HEK293 (cell line): ENCODE measurements at regions not wholly inside any gene's neighbourhood (a gene's known extent, or its start where the extent isn't known, plus 50 kb on each side); places are given as distances from the start of the nearest gene placed in this dataset.

ENCODE experiments used
- CTCF ChIA-PET: fragments of 350-600 bp; formaldehyde crosslinking; extraction: SDS; loops from one replicate; lab custom pipeline; 2021; ENCODE audit warnings: antibody characterized with exemption; lab: Yijun Ruan, JAX
- POLR2A ChIA-PET: fragments of 300-600 bp; formaldehyde crosslinking; extraction: SDS; loops from one replicate; lab custom pipeline; 2020; ENCODE audit warnings: antibody characterized with exemption, inconsistent platforms; lab: Yijun Ruan, JAX
- H3K27ac ChIP-seq: fragments of 200-500 bp; sonication (Bioruptor generic); 2 replicates; pipeline ENCODE4 v1.5.1; 2014; ENCODE audit warnings: low read depth, low read length, control low read depth, inconsistent platforms; ENCODE audit errors: extremely low read depth
- H3K36me3 ChIP-seq, 2 experiments: fragments of 200-500 bp in 1 of 2; sonication (Bioruptor generic) in 1 of 2; 1 replicate in 1 of 2; 2 replicates in 1 of 2; pipeline ENCODE4 v1.5.1; 2014 to 2017; ENCODE audit warnings: inconsistent platforms in 2 of 2, low read length in 2 of 2; ENCODE audit not compliant: control insufficient read depth in 2 of 2, insufficient read depth in 1 of 2
- H3K4me1 ChIP-seq: fragments of 200-500 bp; sonication (Bioruptor generic); 2 replicates; pipeline ENCODE4 v1.5.1; 2014; ENCODE audit warnings: mild to moderate bottlenecking, low read length, inconsistent platforms; ENCODE audit not compliant: control insufficient read depth, insufficient read depth
- H3K4me3 ChIP-seq: 2 replicates; pipeline ENCODE4 v1.5.1; 2011; ENCODE audit warnings: low read depth, mild to moderate bottlenecking, control low read depth, low read length, moderate library complexity
- H3K9me3 ChIP-seq: fragments of 200-500 bp; sonication (Bioruptor generic); 2 replicates; pipeline ENCODE4 v1.5.1; 2014; ENCODE audit warnings: low read depth, low read length, inconsistent platforms; ENCODE audit not compliant: control insufficient read depth, insufficient read depth
- EGR2 ChIP-seq: fragments of 450-650 bp; formaldehyde crosslinking; IDR thresholded peaks from 2 replicates; pipeline ENCODE4 v1.5.1; 2016; ENCODE audit warnings: low read depth, missing biosample characterization, missing genetic modification characterization
- GLI2 ChIP-seq: fragments of 450-650 bp; formaldehyde crosslinking; IDR thresholded peaks from 2 replicates; pipeline ENCODE4; 2017; ENCODE audit warnings: missing biosample characterization, missing genetic modification characterization, low read depth, borderline replicate concordance
- HIC1 ChIP-seq: fragments of 450-650 bp; formaldehyde crosslinking; IDR thresholded peaks from 2 replicates; pipeline ENCODE4 v1.5.1; 2016; ENCODE audit warnings: missing biosample characterization, missing genetic modification characterization
- IKZF3 ChIP-seq: fragments of 450-650 bp; IDR thresholded peaks from 2 replicates; pipeline ENCODE4 v1.5.0; 2018; ENCODE audit warnings: missing biosample characterization, mild to moderate bottlenecking, missing genetic modification characterization, moderate library complexity
- SETDB1 ChIP-seq: IDR thresholded peaks from one replicate; pipeline ENCODE4 v1.6.1; 2017; ENCODE audit warnings: mild to moderate bottlenecking, low read length, moderate library complexity, mixed read lengths; ENCODE audit not compliant: insufficient read length
- ZNF140 ChIP-seq: fragments of 450-650 bp; formaldehyde crosslinking; IDR thresholded peaks from 2 replicates; pipeline ENCODE4 v1.5.1; 2016; ENCODE audit warnings: missing biosample characterization, missing genetic modification characterization
- ZNF146 ChIP-seq: fragments of 450-650 bp; formaldehyde crosslinking; IDR thresholded peaks from 2 replicates; pipeline ENCODE4 v1.5.1; 2016; ENCODE audit warnings: missing biosample characterization, missing genetic modification characterization
- ZNF184 ChIP-seq: fragments of 450-650 bp; IDR thresholded peaks from 2 replicates; pipeline ENCODE4 v1.5.1; 2018; ENCODE audit warnings: missing biosample characterization, mild to moderate bottlenecking, missing genetic modification characterization
- ZNF292 ChIP-seq: fragments of 450-650 bp; formaldehyde crosslinking; IDR thresholded peaks from 2 replicates; pipeline ENCODE4 v1.5.1; 2016; ENCODE audit warnings: low read depth, missing biosample characterization, missing genetic modification characterization, borderline replicate concordance
- ZNF394 ChIP-seq: fragments of 450-650 bp; formaldehyde crosslinking; IDR thresholded peaks from 2 replicates; pipeline ENCODE4 v1.5.1; 2016; ENCODE audit warnings: missing biosample characterization, missing genetic modification characterization, mild to moderate bottlenecking, moderate library complexity, borderline replicate concordance
- ZNF488 ChIP-seq: fragments of 450-650 bp; formaldehyde crosslinking; IDR thresholded peaks from 2 replicates; pipeline ENCODE4 v1.5.1; 2016; ENCODE audit warnings: missing biosample characterization, missing genetic modification characterization
- ZNF529 ChIP-seq: fragments of 450-650 bp; formaldehyde crosslinking; IDR thresholded peaks from 2 replicates; pipeline ENCODE4 v1.5.1; 2017; ENCODE audit warnings: missing genetic modification characterization, missing biosample characterization; ENCODE audit not compliant: insufficient replicate concordance
- ZNF544 ChIP-seq: fragments of 450-650 bp; formaldehyde crosslinking; IDR thresholded peaks from 2 replicates; pipeline ENCODE4 v1.5.0; 2017; ENCODE audit warnings: missing biosample characterization, missing genetic modification characterization
- ZNF707 ChIP-seq: fragments of 450-650 bp; formaldehyde crosslinking; IDR thresholded peaks from 2 replicates; pipeline ENCODE4 v1.5.1; 2016; ENCODE audit warnings: missing biosample characterization, missing genetic modification characterization
- ZNF776 ChIP-seq: fragments of 450-650 bp; formaldehyde crosslinking; IDR thresholded peaks from 2 replicates; pipeline ENCODE4 v1.5.0; 2017; ENCODE audit warnings: missing biosample characterization, missing genetic modification characterization, borderline replicate concordance
- ZNF777 ChIP-seq: fragments of 450-650 bp; formaldehyde crosslinking; IDR thresholded peaks from 2 replicates; pipeline ENCODE4 v1.5.1; 2017; ENCODE audit warnings: missing biosample characterization, missing genetic modification characterization, borderline replicate concordance
- ZNF785 ChIP-seq: fragments of 450-650 bp; formaldehyde crosslinking; IDR thresholded peaks from 2 replicates; pipeline ENCODE4 v1.5.1; 2016; ENCODE audit warnings: missing biosample characterization, missing genetic modification characterization
- ZSCAN18 ChIP-seq: fragments of 450-650 bp; formaldehyde crosslinking; IDR thresholded peaks from 2 replicates; pipeline ENCODE4 v1.5.1; 2016; ENCODE audit warnings: missing biosample characterization, missing genetic modification characterization
- ZSCAN23 ChIP-seq: fragments of 450-650 bp; formaldehyde crosslinking; IDR thresholded peaks from 2 replicates; pipeline ENCODE4 v1.5.1; 2016; ENCODE audit warnings: missing biosample characterization, missing genetic modification characterization
- ZXDB ChIP-seq: fragments of 450-650 bp; formaldehyde crosslinking; IDR thresholded peaks from 2 replicates; pipeline ENCODE4 v1.5.1; 2016; ENCODE audit warnings: missing biosample characterization, missing genetic modification characterization
- TF ChIP-seq, protein P1 (sequence below): fragments of 450-650 bp; formaldehyde crosslinking; IDR thresholded peaks from 2 replicates; pipeline ENCODE4 v1.5.1; 2017; ENCODE audit warnings: missing biosample characterization, missing genetic modification characterization
- TF ChIP-seq, protein P2 (sequence below): fragments of 450-650 bp; formaldehyde crosslinking; IDR thresholded peaks from 2 replicates; pipeline ENCODE4 v1.5.1; 2017; ENCODE audit warnings: missing biosample characterization, missing genetic modification characterization

DNA sequence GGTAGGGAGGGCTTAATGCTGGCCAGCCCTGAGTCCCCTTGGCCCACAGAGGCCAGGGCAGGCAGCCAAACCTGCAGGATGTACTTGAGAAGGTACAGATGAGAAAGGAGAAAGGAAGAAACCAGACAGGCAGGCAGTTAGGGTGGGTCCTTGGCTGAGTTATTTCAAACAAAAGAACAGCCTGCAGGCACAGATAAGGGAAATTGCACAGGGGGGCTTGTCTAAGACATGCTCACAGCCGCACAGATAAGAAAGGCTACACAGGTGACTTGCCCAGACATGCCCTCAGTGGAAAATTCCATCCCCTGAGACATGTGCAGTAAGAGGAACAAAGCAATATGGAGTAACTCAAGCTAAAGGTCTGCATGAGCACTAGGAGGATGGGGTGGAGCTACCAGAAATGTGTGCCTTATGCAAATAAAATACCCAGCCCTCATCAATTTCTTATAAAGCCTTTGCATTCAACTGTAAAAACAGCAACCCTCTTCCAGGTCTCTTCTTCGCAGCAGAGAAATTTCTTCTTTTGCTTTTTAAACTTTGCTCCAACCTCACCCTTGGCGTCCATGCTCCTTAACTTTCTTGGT is 158.2 kb upstream of the RGS6 start:
- ChIA-PET POLR2A (no interaction called here), CTCF (no interaction called here)
- Histone ChIP-seq H3K9me3 (no peaks in the 10 kb centered on the region; the same call in 1 of the 2 replicates), H3K36me3 (no peaks in the 10 kb centered on the region), H3K4me1 (no peaks in the 10 kb centered on the region), H3K27ac (no peak overlapping the region; the same call in 1 of the 2 replicates), H3K4me3 (no peak overlapping the region)
- TF ChIP-seq SETDB1 (peak; percentile 93), GLI2 (tag by site-specific recombination) (no peak)

- TF ChIP-seq ZNF292 (tag by site-specific recombination) (no peak), EGR2 (no peak), ZNF146 (tag by site-specific recombination) (no peak), ZNF785 (no peak), ZNF544 (tag by site-specific recombination) (no peak), ZNF777 (tag by site-specific recombination) (no peak), ZXDB (tag by site-specific recombination) (no peak), ZNF707 (tag by site-specific recombination) (no peak), ZNF140 (tag by site-specific recombination) (no peak), ZNF184 (tag by site-specific recombination) (no peak), ZNF529 (tag by site-specific recombination) (no peak)
- TF ChIP-seq, protein P1, sequence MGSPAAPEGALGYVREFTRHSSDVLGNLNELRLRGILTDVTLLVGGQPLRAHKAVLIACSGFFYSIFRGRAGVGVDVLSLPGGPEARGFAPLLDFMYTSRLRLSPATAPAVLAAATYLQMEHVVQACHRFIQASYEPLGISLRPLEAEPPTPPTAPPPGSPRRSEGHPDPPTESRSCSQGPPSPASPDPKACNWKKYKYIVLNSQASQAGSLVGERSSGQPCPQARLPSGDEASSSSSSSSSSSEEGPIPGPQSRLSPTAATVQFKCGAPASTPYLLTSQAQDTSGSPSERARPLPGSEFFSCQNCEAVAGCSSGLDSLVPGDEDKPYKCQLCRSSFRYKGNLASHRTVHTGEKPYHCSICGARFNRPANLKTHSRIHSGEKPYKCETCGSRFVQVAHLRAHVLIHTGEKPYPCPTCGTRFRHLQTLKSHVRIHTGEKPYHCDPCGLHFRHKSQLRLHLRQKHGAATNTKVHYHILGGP (tag by site-specific recombination), result no peak
- ChIA-PET POLR2A (no interaction called here), CTCF (interaction anchor here (0.9 kb wide), 1 partner anchor 79 kb away, joined by 4 read pairs; no protein-coding TSS in a partner anchor)
- H3K27ac ChIP-seq, result no peak overlapping the region
- H3K4me1 ChIP-seq, result peaks cover 3% of the 10 kb centered on the region; the same call in 1 of the 2 replicates
- H3K36me3 ChIP-seq, result no peaks in the 10 kb centered on the region
- H3K4me3 ChIP-seq, result no peak overlapping the region
- no peaks in the 10 kb centered on the region; the same call in 1 of the 2 replicates for H3K9me3 ChIP-seq
Measured at GRCh38 chr14:71776471-71777360, 155.5 kb upstream of the RGS6 start.

GRCh38 chr14:71780075-71780474 is 152.2 kb upstream of the RGS6 start:
- no peak overlapping the region for H3K27ac ChIP-seq
- CTCF ChIA-PET, result interaction anchor here (0.6 kb wide), 1 partner anchor 1732 kb away, joined by 3 read pairs; no protein-coding TSS in a partner anchor
- POLR2A ChIA-PET, result no interaction called here
- TF ChIP-seq ZNF488 (no peak), ZNF776 (tag by site-specific recombination) (no peak), ZSCAN18 (tag by site-specific recombination) (no peak), ZSCAN23 (tag by site-specific recombination) (no peak), HIC1 (no peak), ZNF394 (tag by site-specific recombination) (no peak), IKZF3 (tag by site-specific recombination) (no peak)
- TF ChIP-seq, protein P2, sequence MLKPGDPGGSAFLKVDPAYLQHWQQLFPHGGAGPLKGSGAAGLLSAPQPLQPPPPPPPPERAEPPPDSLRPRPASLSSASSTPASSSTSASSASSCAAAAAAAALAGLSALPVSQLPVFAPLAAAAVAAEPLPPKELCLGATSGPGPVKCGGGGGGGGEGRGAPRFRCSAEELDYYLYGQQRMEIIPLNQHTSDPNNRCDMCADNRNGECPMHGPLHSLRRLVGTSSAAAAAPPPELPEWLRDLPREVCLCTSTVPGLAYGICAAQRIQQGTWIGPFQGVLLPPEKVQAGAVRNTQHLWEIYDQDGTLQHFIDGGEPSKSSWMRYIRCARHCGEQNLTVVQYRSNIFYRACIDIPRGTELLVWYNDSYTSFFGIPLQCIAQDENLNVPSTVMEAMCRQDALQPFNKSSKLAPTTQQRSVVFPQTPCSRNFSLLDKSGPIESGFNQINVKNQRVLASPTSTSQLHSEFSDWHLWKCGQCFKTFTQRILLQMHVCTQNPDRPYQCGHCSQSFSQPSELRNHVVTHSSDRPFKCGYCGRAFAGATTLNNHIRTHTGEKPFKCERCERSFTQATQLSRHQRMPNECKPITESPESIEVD (tag by site-specific recombination), result no peak

More at GRCh38 chr14:71780075-71780474, 152.2 kb upstream of the RGS6 start:
- Histone ChIP-seq H3K4me1 (peaks cover 3% of the 10 kb centered on the region; the same call in 1 of the 2 replicates), H3K4me3 (no peak overlapping the region), H3K9me3 (no peaks in the 10 kb centered on the region), H3K36me3 (no peaks in the 10 kb centered on the region)
